ENCODE measurements at regions not wholly inside any gene's neighbourhood (a gene's known extent, or its start where the extent isn't known, plus 50 kb on each side); places are given as distances from the start of the nearest gene placed in this dataset.

DNA sequence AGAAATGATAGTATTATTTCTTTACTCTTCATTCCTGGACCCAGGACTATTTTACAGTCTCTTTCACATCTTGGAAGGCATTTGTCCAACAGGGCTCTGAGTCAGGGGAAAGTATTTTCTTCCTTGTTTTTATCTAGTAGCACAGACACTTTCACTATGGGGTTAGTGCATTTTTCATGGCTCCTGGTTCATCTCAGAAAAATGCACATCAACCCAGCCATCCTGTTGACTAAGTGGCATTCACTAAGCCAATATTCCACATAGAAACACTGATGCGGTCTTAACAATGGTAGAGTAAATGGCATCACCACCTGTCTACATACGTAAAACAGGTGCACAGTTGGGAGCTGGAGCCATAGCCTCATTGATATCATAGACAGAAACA lies 87.4 kb upstream of the C1orf21 start:
- no peak for DNase-seq
- Histone ChIP-seq H3K27me3 (ENCODE audit: low read depth) (no peaks in the 10 kb centered on the region), H3K9me3 (peaks cover 8% of the 10 kb centered on the region), H3K4me3 (no peak overlapping the region), H3K36me3 (no peaks in the 10 kb centered on the region), H3K4me1 (peaks cover 43% of the 10 kb centered on the region), H3K27ac (no peak overlapping the region)
- no peak for ATAC-seq
- TF ChIP-seq, protein P1, sequence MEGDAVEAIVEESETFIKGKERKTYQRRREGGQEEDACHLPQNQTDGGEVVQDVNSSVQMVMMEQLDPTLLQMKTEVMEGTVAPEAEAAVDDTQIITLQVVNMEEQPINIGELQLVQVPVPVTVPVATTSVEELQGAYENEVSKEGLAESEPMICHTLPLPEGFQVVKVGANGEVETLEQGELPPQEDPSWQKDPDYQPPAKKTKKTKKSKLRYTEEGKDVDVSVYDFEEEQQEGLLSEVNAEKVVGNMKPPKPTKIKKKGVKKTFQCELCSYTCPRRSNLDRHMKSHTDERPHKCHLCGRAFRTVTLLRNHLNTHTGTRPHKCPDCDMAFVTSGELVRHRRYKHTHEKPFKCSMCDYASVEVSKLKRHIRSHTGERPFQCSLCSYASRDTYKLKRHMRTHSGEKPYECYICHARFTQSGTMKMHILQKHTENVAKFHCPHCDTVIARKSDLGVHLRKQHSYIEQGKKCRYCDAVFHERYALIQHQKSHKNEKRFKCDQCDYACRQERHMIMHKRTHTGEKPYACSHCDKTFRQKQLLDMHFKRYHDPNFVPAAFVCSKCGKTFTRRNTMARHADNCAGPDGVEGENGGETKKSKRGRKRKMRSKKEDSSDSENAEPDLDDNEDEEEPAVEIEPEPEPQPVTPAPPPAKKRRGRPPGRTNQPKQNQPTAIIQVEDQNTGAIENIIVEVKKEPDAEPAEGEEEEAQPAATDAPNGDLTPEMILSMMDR (IDR thresholded peaks at IDR 0.05) = no peak
- intact Hi-C loops (cut with DNase I) = no loop called here

DNA sequence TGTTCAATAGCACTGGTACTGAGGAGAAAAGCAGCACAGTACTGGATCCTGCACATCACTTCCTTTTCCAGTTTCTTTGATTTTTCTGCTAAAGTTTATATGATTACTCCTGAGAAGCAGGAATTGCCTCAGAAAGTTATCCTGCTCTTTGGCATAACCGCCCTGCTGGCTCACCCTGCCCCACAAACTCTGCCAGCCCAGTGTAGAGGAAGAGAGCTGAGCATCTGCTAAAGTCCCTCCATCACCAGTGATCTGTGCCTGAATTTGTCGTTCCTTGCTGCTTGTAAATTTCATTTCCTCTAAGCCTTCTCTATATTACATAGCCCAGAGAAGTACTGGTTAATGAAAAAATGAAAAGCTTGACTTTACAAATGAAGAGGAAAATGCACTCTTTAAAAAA lies 87.0 kb upstream of the C1orf21 start:
- Histone ChIP-seq H3K9me3 (peaks cover 8% of the 10 kb centered on the region), H3K27me3 (ENCODE audit: low read depth) (no peaks in the 10 kb centered on the region), H3K4me1 (peaks cover 43% of the 10 kb centered on the region), H3K4me3 (no peak overlapping the region), H3K27ac (no peak overlapping the region), H3K36me3 (no peaks in the 10 kb centered on the region)
- TF ChIP-seq, protein P1 (IDR thresholded peaks at IDR 0.05) = no peak
- ATAC-seq = no peak
- intact Hi-C loops (cut with DNase I) = no loop called here
- DNase-seq = no peak

DNA sequence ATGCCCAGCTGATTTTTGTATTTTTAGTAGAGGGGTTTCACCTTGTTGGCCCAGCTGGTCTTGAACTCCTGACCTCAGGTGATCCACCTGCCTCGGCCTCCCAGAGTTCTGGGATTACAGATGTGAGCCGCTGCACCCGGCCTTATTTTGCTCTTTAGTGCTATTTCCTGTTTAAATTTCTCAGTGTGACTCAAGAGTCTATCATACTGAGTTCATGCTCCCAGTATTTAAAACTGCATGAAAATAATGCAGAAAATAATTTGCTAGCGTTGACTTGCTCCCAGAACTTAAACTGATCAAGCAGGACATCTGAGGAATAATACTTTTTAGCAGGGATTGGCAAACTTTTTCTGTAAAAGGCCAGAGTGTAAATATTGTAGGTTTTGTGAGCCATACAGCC lies 86.4 kb upstream of the C1orf21 start:
- H3K4me3 ChIP-seq = no peak overlapping the region
- H3K27ac ChIP-seq = no peak overlapping the region
- intact Hi-C loops (cut with DNase I) = no loop called here
- no peaks in the 10 kb centered on the region for H3K27me3 ChIP-seq (ENCODE audit: low read depth)
- TF ChIP-seq, protein P1 (IDR thresholded peaks at IDR 0.05) = no peak
- ATAC-seq (no peak), DNase-seq (no peak)
- peaks cover 43% of the 10 kb centered on the region for H3K4me1 ChIP-seq
- no peaks in the 10 kb centered on the region for H3K36me3 ChIP-seq
- peaks cover 8% of the 10 kb centered on the region for H3K9me3 ChIP-seq

DNA sequence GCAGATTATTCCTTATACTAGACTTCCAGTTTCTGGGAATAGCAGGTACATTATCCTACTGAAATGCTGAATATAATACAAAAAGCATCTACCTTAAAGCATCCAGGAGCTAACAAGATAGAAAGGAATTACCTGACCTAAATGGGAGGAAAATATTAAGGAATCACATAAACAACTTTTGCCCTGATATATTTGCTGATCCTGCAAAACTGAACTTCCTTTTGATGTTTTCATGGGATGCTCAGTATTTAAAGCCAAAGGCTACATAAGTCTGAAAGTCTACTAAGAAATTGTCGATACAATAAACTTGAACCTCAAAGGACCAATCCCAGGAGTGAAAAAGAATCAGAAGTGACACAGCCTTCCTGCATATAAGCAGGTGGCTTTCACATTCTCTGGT lies 85.6 kb upstream of the C1orf21 start:
- no peak for DNase-seq
- no peak for ATAC-seq
- intact Hi-C loops (cut with DNase I) = no loop called here
- Histone ChIP-seq H3K36me3 (no peaks in the 10 kb centered on the region), H3K9me3 (peaks cover 8% of the 10 kb centered on the region), H3K4me3 (no peak overlapping the region), H3K27ac (no peak overlapping the region), H3K4me1 (peaks cover 35% of the 10 kb centered on the region), H3K27me3 (ENCODE audit: low read depth) (no peaks in the 10 kb centered on the region)
- TF ChIP-seq, protein P1 (IDR thresholded peaks at IDR 0.05) = no peak

DNA sequence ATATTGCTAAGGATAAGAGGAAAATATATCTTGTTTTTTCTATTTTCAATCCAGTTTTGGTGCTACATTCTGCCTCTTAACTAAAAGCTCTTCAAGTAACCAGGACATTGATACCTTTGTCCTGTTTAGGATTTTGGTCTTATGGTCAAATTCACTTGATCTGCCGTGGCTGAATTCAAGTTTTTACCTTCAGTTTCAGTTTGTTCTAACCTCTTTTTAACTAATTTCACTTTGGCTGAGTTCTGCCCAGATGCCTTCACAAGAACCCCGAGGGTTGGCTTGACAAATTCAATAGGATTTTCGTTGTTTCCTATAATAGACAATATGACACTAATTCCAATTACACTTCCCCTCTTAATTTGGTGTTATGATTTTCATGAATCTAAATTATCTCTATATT lies 84.5 kb upstream of the C1orf21 start:
- Histone ChIP-seq H3K4me3 (no peak overlapping the region), H3K9me3 (peaks cover 11% of the 10 kb centered on the region), H3K4me1 (peaks cover 24% of the 10 kb centered on the region), H3K27me3 (ENCODE audit: low read depth) (no peaks in the 10 kb centered on the region), H3K27ac (no peak overlapping the region), H3K36me3 (no peaks in the 10 kb centered on the region)
- ATAC-seq (no peak), DNase-seq (no peak)
- intact Hi-C loops (cut with DNase I) = no loop called here
- TF ChIP-seq, protein P1 (IDR thresholded peaks at IDR 0.05) = no peak
